T47D (cell line): ENCODE measurements at regions not wholly inside any gene's neighbourhood (a gene's known extent, or its start where the extent isn't known, plus 50 kb on each side); places are given as distances from the start of the nearest gene placed in this dataset.

ENCODE experiments used
- DNase-seq, 2 experiments: peaks; one replicate each; pipeline versions ENCODE4 v3.0.0 to v3.0.0-alpha.2; 2011 to 2012; ENCODE audit warnings: low read depth in 1 of 2, low spot score in 1 of 2
- JUND ChIP-seq: IDR thresholded peaks from 2 replicates; pipeline ENCODE4 v1.6.1; 2012; ENCODE audit warnings: low read depth
- in situ Hi-C: cut with HindIII; loops from 2 replicates; pipeline ENCODE4 v1.10.0; 2016; ENCODE audit warnings: low sequenced_read_pairs, low pct_unique_long_range_greater_than_20kb

DNA sequence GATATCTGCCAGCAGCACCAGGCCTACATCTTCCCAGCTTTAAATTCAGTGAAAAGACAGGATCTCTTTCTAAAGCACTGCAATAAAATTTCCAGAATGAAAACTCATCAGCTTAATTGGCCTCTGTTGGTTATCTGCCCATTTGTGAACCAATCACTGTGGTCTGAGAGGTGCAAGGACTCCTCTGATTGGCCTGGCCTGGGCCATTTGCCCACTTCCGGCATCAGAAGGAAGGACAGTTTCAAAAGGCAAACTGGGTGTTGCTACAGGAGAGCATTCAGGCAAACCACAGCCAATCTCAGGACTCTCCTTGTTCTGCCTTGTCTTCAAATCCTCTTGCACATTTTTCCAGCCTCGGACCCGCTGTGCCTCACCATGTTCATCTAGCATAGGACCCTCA is 163.9 kb upstream of the CCDC150 start:
- TF ChIP-seq JUND: no peak
- in situ Hi-C loops: no loop called here
- DNase-seq: no peak

DNA sequence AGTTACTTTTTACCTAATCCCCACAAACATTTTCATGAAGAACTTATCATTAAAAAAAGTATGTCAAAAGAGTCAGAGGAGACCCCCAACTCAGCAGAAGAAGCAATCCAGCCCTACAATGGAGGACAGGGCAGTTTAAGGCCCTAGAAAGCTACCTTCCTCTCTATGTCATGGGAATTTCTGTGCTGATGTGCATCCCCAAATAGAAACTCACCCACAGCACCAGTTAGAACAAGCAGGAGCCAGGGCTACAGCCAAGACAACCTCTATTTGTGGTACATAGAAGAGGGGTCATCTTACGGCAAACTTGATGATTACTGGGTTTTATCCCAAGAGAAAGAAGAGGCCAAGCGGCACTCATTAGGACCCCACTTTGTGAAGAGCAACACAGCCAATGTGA is 160.9 kb upstream of the CCDC150 start:
- no peak for TF ChIP-seq JUND
- in situ Hi-C loops: no loop called here
- DNase-seq: no peak

DNA sequence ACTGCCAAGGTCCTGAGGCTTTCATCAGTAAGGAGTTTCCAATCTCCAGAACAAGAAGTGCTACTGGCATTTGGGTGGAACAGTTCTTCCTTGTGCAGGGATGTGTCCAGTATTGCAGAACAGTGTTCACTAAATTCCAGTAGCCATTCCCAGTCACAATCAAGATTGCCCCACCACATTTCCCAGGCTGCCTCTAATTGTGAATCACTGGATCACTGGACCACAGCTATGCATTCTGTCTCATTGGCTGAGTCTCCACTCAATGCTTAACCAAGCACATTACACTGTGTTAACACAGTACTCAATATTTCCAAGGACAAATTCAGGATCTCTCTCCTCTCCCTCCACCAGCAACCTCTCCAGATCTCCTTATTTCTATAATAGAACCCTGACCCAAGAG is 160.2 kb upstream of the CCDC150 start:
- TF ChIP-seq JUND: no peak
- DNase-seq: no peak
- in situ Hi-C loops: no loop called here

DNA sequence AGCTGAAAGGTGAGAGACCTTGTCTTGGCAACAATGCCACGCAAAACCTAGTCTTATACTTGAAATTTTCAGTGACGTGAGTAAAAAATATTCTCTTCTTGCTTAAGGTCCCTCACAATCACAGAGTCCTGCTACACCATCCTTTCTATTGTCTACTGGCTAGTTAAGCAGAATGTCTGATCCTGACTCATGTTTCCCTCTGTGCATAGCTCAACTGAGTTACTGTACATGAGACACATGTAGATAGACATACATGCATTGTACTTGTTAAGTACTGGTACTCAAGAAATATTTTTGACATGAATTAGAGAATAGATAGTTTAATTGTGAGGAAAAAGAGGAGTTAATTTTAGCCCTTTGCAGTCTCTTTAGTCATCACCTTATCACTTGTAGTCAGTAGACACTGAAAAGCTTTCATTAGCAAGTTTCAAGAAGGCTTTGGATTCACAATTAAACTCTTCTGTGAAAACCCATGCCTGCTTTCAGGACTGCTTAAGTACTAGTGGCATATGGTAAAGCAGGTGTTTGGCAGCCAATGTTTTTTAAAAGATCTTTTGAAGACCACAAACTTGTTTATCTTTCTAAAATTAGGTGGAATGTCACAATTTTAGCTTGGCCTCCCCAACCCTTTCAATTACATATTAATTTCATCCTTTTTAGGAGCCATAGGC is 158.7 kb upstream of the CCDC150 start:
- in situ Hi-C loops: no loop called here
- no peak for DNase-seq

DNA sequence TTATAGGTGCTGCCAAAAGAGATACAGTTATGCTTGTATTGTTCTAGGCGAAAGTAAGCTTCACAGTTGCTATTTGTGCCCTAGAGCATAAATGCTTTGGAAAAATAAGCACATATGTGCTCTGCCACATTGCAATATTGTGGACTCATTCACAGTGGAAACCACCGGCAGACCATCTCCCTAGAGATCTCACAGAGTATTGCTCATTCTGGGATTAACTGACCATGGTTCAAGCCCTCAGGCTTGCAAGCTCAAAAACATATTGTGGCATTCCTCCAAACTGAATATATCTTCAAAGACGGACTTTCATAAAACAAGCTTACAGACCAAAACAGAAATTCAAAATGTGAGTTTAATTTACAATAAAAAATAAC is 158.2 kb upstream of the CCDC150 start:
- no peak for TF ChIP-seq JUND
- no peak for DNase-seq
- in situ Hi-C loops: no loop called here

More for the DNA sequence above, 158.7 kb upstream of the CCDC150 start:
- TF ChIP-seq JUND: no peak

DNA sequence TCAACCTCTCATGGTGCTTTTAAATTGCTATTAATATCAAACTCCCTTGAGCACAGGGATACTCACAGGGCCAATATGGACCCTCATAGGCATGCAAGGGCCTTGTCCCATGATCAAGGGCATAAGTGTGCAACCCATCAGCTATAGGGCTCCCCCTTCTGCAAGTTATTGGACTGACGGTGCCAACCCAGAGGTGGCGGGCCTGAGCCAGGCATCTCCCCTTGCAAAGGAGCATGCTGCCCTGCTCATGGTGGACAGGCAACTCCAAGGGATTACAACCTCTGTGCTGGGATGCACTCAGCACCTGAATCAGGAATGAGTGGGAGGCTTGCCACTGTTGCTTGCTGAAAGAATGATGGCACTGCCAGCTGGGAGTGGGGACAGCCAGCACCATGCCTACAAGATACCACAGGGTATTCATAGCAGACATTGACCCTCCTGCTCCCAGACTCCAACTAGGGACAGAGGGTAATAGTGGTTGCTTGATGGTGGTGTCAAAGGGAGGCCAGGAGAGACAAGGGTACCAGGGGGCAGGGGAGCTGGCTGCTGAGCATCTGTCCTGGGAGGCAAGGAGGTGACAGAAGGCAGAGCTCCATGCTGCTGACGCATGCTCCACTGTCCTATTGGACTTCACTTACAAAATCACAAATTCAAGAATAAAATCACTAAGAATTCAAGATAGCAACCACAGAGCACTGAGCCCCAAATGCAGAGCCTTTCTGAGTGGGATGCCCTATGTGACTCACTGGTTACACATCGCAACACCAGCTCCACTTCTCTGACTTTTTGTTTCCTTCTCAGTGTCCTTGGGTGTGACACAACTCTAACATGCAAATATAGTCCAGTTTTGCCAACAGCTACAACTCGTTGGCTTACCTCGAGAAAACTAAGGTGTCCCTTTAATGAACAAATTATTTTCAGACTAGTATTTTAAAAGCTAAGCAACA is 157.1 kb upstream of the CCDC150 start:
- TF ChIP-seq JUND: no peak
- in situ Hi-C loops: no loop called here
- DNase-seq: no peak

DNA sequence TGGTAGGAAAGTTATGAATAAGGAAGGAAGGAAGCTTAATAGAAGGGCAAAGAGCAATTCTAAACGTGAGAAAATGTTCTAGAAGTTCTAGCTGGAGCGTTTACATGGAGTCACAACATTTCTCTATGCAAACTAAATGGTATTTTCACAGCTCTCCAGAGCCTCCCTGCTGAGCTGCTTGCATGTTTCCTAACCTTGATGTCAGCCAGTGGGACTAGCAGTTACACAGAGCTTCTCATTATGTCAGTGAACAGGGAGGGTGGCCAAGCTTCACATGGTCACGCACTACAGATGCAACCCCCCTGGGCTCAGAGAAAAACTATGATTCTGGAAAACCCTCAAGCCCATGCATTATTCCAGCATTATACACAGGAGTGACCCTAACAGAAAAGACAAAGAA is 153.4 kb upstream of the CCDC150 start:
- no peak for TF ChIP-seq JUND
- no peak for DNase-seq
- in situ Hi-C loops: no loop called here

DNA sequence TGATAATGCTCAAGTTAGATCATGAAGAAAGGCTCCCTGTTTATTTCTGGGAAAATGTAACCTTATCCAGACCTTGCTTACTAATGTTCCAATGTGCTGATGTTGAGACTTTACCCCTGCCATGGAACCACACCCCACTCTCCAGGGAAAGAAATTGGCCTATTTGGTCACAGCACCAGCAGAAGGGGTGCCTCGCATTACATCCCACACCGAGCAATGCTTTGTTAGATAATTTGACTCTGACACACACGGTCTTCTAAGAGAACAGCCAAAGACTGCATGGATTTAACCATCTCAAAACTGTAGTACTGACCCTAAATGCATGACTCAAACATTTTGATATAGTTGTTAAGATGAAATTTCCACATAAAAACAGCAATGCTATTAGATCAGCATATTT is 152.1 kb upstream of the CCDC150 start:
- DNase-seq: no peak
- no peak for TF ChIP-seq JUND
- in situ Hi-C loops: no loop called here

DNA sequence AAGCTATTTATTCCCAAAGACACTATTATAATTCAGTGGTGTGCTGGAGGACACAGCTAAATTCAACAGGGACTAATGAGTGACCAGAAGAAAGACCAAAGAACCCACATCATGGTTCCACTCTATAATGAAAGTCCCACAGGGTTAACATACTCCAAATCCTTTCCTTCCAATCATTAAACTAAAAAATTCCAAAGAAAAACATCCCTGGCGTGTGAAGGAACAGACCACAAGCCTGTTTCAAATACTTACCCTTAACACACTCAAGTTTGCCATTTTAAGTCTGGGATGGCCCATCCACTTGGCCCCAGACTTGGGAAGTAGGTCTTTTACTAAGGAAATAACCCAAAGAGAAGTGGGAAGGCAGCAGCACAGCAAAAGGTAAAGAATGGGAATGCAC is 150.1 kb upstream of the CCDC150 start:
- no peak for TF ChIP-seq JUND
- in situ Hi-C loops: no loop called here
- DNase-seq: no peak

DNA sequence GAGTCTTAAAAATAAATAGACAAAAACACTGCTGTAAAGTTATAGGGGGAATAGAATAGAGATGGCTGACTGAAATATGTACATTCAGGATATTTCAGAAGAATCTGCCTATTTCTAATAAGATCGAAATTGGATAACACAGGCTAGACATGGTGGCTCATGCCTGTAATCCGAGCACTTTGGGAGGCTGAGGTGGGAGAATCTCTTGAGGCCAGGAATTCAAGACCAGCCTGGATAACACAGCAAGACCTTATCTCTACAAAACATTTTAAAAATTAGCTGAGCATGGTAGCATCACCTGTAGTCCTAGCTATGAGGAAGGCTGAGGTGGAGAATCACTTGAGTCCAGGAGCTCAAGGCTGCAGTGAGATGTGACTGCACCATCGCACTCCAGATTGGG is 146.6 kb upstream of the CCDC150 start:
- no peak for DNase-seq
- TF ChIP-seq JUND: no peak
- in situ Hi-C loops: no loop called here

DNA sequence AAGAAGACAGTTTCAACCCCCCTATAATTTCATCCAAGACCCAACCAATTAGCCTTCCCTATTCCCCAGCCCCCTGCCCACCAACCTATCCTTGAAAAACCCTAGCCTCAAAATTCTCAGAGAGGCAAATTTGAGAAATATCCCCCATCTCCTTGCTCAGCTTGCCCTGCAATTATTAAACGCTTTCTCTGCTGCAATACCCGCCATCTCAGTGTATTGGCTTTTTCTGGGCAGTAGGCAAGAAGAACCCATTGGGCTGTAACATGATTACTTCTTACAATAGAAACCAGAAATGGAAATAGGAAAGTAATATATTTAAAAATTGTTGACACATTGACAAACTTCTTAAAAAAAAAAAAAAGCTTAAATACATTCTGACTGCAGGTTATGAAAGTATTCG is 140.6 kb upstream of the CCDC150 start:
- no peak for TF ChIP-seq JUND
- in situ Hi-C loops: no loop called here
- DNase-seq: no peak

DNA sequence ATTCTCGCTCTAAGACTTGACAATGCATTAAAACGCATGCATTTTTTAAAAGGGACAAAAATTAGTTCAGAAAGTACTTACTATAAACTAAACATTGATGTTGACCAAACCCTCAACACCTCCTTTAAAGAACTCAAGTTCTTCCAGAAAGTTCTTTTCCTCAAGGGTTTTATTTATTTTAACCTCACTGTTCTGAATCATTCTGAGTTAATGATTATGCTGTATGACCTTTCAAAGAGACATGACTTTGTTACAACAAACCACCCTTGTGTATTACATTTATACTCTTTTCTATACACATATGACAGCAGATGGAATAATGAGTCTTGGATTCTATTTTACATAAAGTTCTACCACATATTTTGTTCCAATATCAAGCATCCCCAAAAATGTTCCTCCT is 139.8 kb upstream of the CCDC150 start:
- TF ChIP-seq JUND: no peak
- DNase-seq: no peak
- in situ Hi-C loops: no loop called here

DNA sequence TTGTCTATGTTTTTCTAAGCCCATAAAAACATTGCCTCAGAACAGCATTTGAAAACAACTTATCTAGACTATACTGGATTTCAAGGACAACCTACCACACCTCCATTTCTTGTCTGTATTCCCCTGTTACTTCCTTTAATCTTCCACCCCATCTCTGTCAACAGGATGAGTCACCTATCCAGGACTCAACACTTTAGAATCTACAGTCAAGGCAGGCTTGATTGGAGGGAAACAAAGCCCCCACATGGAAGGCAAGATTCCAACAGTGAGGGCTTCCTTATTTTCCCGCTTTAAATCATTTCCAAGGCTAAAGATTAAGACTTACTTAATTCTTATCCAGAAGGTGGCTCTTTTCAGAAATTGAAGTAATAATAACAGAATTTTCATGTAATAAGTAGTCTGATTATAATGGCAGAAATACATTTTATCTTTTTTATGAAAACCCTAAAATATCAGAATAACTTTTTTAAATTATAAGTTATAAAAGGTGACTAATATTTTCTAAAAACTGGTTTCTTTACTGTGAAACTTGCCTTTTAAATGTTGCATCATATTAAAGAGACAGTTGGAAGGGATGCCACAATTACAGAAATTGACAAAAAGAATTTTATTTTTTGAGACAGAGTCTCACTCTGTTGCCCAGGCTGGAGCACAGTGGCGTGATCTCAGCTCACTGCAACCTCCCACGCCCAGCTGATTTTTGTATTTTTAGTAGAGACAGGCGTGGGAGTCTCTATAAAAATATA is 138.7 kb upstream of the CCDC150 start:
- TF ChIP-seq JUND: no peak
- in situ Hi-C loops: no loop called here
- DNase-seq: no peak
